HL-60 (cell line): ENCODE measurements at regions not wholly inside any gene's neighbourhood (a gene's known extent, or its start where the extent isn't known, plus 50 kb on each side); places are given as distances from the start of the nearest gene placed in this dataset.

Experiments
- DNase-seq, 2 experiments: peaks; one replicate each; pipeline ENCODE4 v3.0.0-alpha.2; 2010 to 2020; ENCODE audit warnings: low read depth in 1 of 2, low spot score in 1 of 2
- H3K27ac ChIP-seq: fragments of 250-450 bp; sonication (Bioruptor Pico); replicated peaks from 2 replicates; pipeline ENCODE4 v1.5.1; 2020; ENCODE audit warnings: mild to moderate bottlenecking, moderate library complexity
- H3K27me3 ChIP-seq: fragments of 250-450 bp; sonication (Bioruptor Pico); 2 replicates; pipeline ENCODE4 v1.5.1; 2021; ENCODE audit warnings: mild to moderate bottlenecking, moderate library complexity; ENCODE audit not compliant: insufficient read depth, poor library complexity, severe bottlenecking
- H3K4me3 ChIP-seq: replicated peaks from 2 replicates; pipeline ENCODE4 v1.5.1; 2011; ENCODE audit warnings: mild to moderate bottlenecking, control low read depth, low read length; ENCODE audit not compliant: insufficient read depth
- GABPA ChIP-seq: IDR thresholded peaks from 2 replicates; pipeline ENCODE4 v1.6.1; 2012; ENCODE audit warnings: low read depth
- POLR2AphosphoS5 ChIP-seq: IDR thresholded peaks from 2 replicates; pipeline ENCODE4 v1.6.1; 2012; ENCODE audit warnings: low read depth
- SPI1 ChIP-seq: IDR thresholded peaks from 2 replicates; pipeline ENCODE4 v1.6.1; 2012; ENCODE audit warnings: low read depth, mild to moderate bottlenecking, borderline replicate concordance
- TF ChIP-seq, protein P1 (sequence below): IDR thresholded peaks from 2 replicates; pipeline ENCODE4 v1.6.1; 2012; ENCODE audit warnings: low read depth; ENCODE audit not compliant: insufficient replicate concordance
- TF ChIP-seq, protein P2 (sequence below): IDR thresholded peaks from one replicate; pipeline ENCODE4 v1.5.1; 2011; ENCODE audit warnings: low read length, control low read depth, inconsistent platforms; ENCODE audit not compliant: insufficient read depth

GRCh38 chr4:159697322-159698283 is 594.7 kb downstream of the RAPGEF2 start:
- no peak overlapping the region for H3K4me3 ChIP-seq
- no peak overlapping the region for H3K27ac ChIP-seq
- no peak for TF ChIP-seq POLR2AphosphoS5
- TF ChIP-seq SPI1: peak; percentile 58
- DNase-seq: no peak
- no peaks in the 10 kb centered on the region for H3K27me3 ChIP-seq

DNA sequence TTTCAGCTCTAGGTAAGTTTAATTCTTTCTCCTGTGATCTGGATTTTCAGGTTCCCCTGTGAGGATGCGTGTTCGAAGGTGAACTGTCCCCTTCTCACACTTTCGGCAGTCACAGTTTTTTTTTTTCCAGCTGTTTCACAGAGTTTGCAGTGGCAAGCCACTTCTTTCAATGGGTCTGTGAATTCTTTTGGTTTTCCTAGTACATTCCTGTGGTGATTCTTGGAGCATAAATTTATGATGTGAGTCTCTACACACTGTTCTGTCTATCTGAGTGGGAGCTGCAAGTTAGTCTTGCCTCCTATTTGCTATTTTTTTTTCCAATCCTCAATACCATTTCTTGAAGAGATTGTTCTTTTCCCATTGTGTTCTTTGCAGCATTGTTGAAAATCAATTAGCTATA is 595.5 kb downstream of the RAPGEF2 start:
- TF ChIP-seq GABPA: no peak
- TF ChIP-seq, protein P1, sequence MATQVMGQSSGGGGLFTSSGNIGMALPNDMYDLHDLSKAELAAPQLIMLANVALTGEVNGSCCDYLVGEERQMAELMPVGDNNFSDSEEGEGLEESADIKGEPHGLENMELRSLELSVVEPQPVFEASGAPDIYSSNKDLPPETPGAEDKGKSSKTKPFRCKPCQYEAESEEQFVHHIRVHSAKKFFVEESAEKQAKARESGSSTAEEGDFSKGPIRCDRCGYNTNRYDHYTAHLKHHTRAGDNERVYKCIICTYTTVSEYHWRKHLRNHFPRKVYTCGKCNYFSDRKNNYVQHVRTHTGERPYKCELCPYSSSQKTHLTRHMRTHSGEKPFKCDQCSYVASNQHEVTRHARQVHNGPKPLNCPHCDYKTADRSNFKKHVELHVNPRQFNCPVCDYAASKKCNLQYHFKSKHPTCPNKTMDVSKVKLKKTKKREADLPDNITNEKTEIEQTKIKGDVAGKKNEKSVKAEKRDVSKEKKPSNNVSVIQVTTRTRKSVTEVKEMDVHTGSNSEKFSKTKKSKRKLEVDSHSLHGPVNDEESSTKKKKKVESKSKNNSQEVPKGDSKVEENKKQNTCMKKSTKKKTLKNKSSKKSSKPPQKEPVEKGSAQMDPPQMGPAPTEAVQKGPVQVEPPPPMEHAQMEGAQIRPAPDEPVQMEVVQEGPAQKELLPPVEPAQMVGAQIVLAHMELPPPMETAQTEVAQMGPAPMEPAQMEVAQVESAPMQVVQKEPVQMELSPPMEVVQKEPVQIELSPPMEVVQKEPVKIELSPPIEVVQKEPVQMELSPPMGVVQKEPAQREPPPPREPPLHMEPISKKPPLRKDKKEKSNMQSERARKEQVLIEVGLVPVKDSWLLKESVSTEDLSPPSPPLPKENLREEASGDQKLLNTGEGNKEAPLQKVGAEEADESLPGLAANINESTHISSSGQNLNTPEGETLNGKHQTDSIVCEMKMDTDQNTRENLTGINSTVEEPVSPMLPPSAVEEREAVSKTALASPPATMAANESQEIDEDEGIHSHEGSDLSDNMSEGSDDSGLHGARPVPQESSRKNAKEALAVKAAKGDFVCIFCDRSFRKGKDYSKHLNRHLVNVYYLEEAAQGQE: no peak
- TF ChIP-seq, protein P2, sequence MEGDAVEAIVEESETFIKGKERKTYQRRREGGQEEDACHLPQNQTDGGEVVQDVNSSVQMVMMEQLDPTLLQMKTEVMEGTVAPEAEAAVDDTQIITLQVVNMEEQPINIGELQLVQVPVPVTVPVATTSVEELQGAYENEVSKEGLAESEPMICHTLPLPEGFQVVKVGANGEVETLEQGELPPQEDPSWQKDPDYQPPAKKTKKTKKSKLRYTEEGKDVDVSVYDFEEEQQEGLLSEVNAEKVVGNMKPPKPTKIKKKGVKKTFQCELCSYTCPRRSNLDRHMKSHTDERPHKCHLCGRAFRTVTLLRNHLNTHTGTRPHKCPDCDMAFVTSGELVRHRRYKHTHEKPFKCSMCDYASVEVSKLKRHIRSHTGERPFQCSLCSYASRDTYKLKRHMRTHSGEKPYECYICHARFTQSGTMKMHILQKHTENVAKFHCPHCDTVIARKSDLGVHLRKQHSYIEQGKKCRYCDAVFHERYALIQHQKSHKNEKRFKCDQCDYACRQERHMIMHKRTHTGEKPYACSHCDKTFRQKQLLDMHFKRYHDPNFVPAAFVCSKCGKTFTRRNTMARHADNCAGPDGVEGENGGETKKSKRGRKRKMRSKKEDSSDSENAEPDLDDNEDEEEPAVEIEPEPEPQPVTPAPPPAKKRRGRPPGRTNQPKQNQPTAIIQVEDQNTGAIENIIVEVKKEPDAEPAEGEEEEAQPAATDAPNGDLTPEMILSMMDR: no peak
- no peak for TF ChIP-seq POLR2AphosphoS5
- no peak for TF ChIP-seq SPI1
- Histone ChIP-seq H3K27ac (no peak overlapping the region), H3K27me3 (no peaks in the 10 kb centered on the region), H3K4me3 (no peak overlapping the region)
- DNase-seq: no peak

GRCh38 chr4:159702200-159702599 is 599.3 kb downstream of the RAPGEF2 start:
- H3K4me3 ChIP-seq: no peak overlapping the region
- TF ChIP-seq SPI1 (no peak), POLR2AphosphoS5 (no peak), GABPA (no peak)
- TF ChIP-seq, protein P2: no peak
- TF ChIP-seq, protein P1: no peak
- H3K27me3 ChIP-seq: no peaks in the 10 kb centered on the region
- no peak for DNase-seq
- H3K27ac ChIP-seq: no peak overlapping the region

DNA sequence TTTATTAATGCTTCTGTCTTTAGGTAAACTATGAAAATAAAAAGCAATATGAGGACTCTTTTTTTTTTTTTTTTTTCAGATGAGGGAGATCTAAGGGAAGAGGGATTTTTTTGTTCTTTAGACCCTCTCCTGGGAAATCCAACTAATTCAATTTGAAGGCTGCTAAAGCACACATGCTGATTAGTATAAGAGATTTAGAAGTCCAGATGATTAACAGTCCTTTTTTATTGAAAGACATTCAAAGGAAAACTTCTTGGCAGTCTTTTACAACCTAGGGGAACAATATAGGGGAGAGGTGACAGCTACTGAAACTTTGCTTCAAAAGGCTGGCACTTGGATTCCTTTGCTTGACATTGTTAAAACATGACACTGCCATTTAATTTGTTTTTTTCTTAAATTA is 602.5 kb downstream of the RAPGEF2 start:
- H3K27ac ChIP-seq: no peak overlapping the region
- TF ChIP-seq, protein P2: no peak
- TF ChIP-seq POLR2AphosphoS5: no peak
- TF ChIP-seq SPI1: no peak
- TF ChIP-seq, protein P1: no peak
- no peak for TF ChIP-seq GABPA
- no peak for DNase-seq
- H3K4me3 ChIP-seq: no peak overlapping the region
- no peaks in the 10 kb centered on the region for H3K27me3 ChIP-seq
